GM12872 (cell line): ENCODE measurements at regions not wholly inside any gene's neighbourhood (a gene's known extent, or its start where the extent isn't known, plus 50 kb on each side); places are given as distances from the start of the nearest gene placed in this dataset.

Experiments used
- CTCF ChIP-seq: IDR thresholded peaks from 3 replicates; pipeline ENCODE4 v1.5.1; 2011; ENCODE audit warnings: low read depth, mild to moderate bottlenecking, low read length, moderate library complexity; ENCODE audit not compliant: insufficient read depth

GRCh38 chr7:155167706-155168365, 97.7 kb downstream of the HTR5A start:
- no peak for TF ChIP-seq CTCF

GRCh38 chr7:155168597-155169480, 98.7 kb downstream of the HTR5A start:
- no peak for TF ChIP-seq CTCF

GRCh38 chr7:155169498-155170065, 99.5 kb downstream of the HTR5A start:
- no peak for TF ChIP-seq CTCF

GRCh38 chr7:155170331-155170730, 100.2 kb downstream of the HTR5A start:
- TF ChIP-seq CTCF: no peak

- TF ChIP-seq CTCF: no peak
Measured at GRCh38 chr7:155172141-155172540, 102.0 kb downstream of the HTR5A start.

GRCh38 chr7:155173905-155174304, 103.8 kb downstream of the HTR5A start:
- no peak for TF ChIP-seq CTCF

- no peak for TF ChIP-seq CTCF
Measured at GRCh38 chr7:155178096-155178495, 108.0 kb downstream of the HTR5A start.
